Vagina (tissue), 2 donors: ENCODE measurements at regions not wholly inside any gene's neighbourhood (a gene's known extent, or its start where the extent isn't known, plus 50 kb on each side); places are given as distances from the start of the nearest gene placed in this dataset.

Experiments
- POLR2A ChIP-seq, 2 donors: fragments of 450-650 bp; IDR thresholded peaks; one replicate each; pipeline ENCODE4 v1.6.1; 2017; ENCODE audit warnings: antibody characterized with exemption in 2 of 2, mild to moderate bottlenecking in 2 of 2, moderate library complexity in 2 of 2
- POLR2AphosphoS5 ChIP-seq, 2 donors: sonication (generic); formaldehyde crosslinking; IDR thresholded peaks; one replicate each; pipeline ENCODE4 v1.9.0; 2017; ENCODE audit warnings: antibody characterized with exemption in 2 of 2, mild to moderate bottlenecking in 2 of 2, low read depth in 1 of 2; ENCODE audit not compliant: insufficient read depth in 1 of 2
- TF ChIP-seq, protein P1 (sequence below), 3 experiments: fragments of 450-650 bp in 2 of 3; fragments of 200-600 bp in 1 of 3; sonication (generic) in 1 of 3; IDR thresholded peaks; one replicate each; pipeline ENCODE4 v1.5.1; 2017 to 2019; ENCODE audit warnings: antibody characterized with exemption in 3 of 3, mild to moderate bottlenecking in 2 of 3, moderate library complexity in 2 of 3

DNA sequence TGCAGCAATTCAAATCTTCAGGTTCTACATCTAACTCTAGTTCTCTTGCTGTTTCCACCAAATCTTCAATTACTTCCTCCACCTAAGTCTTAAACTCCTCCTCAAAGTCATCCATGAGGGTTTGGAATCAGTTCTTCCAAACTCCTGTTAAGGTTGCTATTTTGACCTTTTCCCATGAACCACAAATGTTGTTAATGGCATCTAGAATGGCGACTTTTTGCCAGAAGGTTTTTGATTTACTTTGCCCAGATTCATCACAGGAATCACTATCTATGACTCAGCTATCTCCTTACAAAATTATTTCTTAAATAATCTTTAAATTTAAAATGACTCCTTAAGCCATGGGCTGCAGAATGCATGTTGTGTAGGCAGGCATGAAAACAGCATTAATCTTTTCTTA is 368.9 kb upstream of the TNP1 start:
- TF ChIP-seq, protein P1, sequence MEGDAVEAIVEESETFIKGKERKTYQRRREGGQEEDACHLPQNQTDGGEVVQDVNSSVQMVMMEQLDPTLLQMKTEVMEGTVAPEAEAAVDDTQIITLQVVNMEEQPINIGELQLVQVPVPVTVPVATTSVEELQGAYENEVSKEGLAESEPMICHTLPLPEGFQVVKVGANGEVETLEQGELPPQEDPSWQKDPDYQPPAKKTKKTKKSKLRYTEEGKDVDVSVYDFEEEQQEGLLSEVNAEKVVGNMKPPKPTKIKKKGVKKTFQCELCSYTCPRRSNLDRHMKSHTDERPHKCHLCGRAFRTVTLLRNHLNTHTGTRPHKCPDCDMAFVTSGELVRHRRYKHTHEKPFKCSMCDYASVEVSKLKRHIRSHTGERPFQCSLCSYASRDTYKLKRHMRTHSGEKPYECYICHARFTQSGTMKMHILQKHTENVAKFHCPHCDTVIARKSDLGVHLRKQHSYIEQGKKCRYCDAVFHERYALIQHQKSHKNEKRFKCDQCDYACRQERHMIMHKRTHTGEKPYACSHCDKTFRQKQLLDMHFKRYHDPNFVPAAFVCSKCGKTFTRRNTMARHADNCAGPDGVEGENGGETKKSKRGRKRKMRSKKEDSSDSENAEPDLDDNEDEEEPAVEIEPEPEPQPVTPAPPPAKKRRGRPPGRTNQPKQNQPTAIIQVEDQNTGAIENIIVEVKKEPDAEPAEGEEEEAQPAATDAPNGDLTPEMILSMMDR (IDR thresholded peaks at IDR 0.05): no peak
- TF ChIP-seq POLR2A (IDR thresholded peaks at IDR 0.05): no peak
- no peak for TF ChIP-seq POLR2AphosphoS5 (IDR thresholded peaks at IDR 0.05; ENCODE audit: insufficient read depth in 1 of 2, low read depth in 1 of 2)
